HEK293 (cell line): ENCODE measurements at regions not wholly inside any gene's neighbourhood (a gene's known extent, or its start where the extent isn't known, plus 50 kb on each side); places are given as distances from the start of the nearest gene placed in this dataset.

Source experiments
- CTCF ChIP-seq: fragments of 450-650 bp; formaldehyde crosslinking; IDR thresholded peaks from 2 replicates; pipeline ENCODE4 v1.5.1; 2016; ENCODE audit warnings: missing biosample characterization, missing genetic modification characterization
- SCRT2 ChIP-seq: fragments of 450-650 bp; formaldehyde crosslinking; IDR thresholded peaks from 2 replicates; pipeline ENCODE4 v1.5.1; 2016; ENCODE audit warnings: missing biosample characterization, missing genetic modification characterization
- YY1 ChIP-seq: fragments of 450-650 bp; formaldehyde crosslinking; IDR thresholded peaks from 2 replicates; pipeline ENCODE4 v1.5.1; 2018; ENCODE audit warnings: missing biosample characterization, missing genetic modification characterization
- ZNF112 ChIP-seq: fragments of 450-650 bp; formaldehyde crosslinking; IDR thresholded peaks from 2 replicates; pipeline ENCODE4 v1.5.0; 2017; ENCODE audit warnings: missing biosample characterization, missing genetic modification characterization
- ZNF138 ChIP-seq: fragments of 450-650 bp; formaldehyde crosslinking; IDR thresholded peaks from 2 replicates; pipeline ENCODE4 v1.5.1; 2016; ENCODE audit warnings: missing biosample characterization, missing genetic modification characterization, borderline replicate concordance
- ZNF660 ChIP-seq: fragments of 450-650 bp; IDR thresholded peaks from 2 replicates; pipeline ENCODE4 v1.5.1; 2018; ENCODE audit warnings: missing biosample characterization, mild to moderate bottlenecking, missing genetic modification characterization
- ZNF664 ChIP-seq: fragments of 450-650 bp; formaldehyde crosslinking; IDR thresholded peaks from 2 replicates; pipeline ENCODE4 v1.5.1; 2016; ENCODE audit warnings: missing biosample characterization, missing genetic modification characterization
- TF ChIP-seq, protein P1 (sequence below): fragments of 450-650 bp; formaldehyde crosslinking; IDR thresholded peaks from 2 replicates; pipeline ENCODE4 v1.5.1; 2017; ENCODE audit warnings: missing biosample characterization, missing genetic modification characterization
- TF ChIP-seq, protein P2 (sequence below): fragments of 450-650 bp; formaldehyde crosslinking; IDR thresholded peaks from 2 replicates; pipeline ENCODE4 v1.5.1; 2016; ENCODE audit warnings: missing biosample characterization, missing genetic modification characterization, low read depth

DNA sequence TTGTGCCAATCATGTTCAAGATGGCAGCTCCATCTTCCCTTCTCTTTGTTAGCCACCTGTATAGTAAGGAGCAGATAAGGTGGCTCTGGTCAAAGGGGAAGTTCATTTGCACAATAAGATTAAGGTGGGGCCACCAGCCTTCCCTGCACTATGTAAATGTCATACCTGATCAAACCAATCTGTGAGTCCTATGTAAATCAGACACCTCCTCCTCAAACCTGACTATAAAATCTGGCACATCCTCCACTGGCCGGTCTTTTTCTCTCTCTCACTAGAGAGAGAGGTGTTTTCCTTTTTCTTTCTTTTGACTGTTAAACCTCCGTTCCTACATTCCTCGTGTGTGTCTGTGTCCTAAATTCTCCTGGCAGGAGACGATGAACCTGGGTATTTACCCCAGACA, 572.5 kb upstream of the AADAT start:
- TF ChIP-seq, protein P1, sequence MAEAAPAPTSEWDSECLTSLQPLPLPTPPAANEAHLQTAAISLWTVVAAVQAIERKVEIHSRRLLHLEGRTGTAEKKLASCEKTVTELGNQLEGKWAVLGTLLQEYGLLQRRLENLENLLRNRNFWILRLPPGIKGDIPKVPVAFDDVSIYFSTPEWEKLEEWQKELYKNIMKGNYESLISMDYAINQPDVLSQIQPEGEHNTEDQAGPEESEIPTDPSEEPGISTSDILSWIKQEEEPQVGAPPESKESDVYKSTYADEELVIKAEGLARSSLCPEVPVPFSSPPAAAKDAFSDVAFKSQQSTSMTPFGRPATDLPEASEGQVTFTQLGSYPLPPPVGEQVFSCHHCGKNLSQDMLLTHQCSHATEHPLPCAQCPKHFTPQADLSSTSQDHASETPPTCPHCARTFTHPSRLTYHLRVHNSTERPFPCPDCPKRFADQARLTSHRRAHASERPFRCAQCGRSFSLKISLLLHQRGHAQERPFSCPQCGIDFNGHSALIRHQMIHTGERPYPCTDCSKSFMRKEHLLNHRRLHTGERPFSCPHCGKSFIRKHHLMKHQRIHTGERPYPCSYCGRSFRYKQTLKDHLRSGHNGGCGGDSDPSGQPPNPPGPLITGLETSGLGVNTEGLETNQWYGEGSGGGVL (tag by site-specific recombination) = no peak
- TF ChIP-seq CTCF (tag by site-specific recombination) (no peak), YY1 (tag by site-specific recombination) (no peak), ZNF664 (tag by site-specific recombination) (no peak), ZNF112 (tag by site-specific recombination) (no peak), SCRT2 (no peak), ZNF660 (tag by site-specific recombination) (no peak), ZNF138 (no peak)
- TF ChIP-seq, protein P2, sequence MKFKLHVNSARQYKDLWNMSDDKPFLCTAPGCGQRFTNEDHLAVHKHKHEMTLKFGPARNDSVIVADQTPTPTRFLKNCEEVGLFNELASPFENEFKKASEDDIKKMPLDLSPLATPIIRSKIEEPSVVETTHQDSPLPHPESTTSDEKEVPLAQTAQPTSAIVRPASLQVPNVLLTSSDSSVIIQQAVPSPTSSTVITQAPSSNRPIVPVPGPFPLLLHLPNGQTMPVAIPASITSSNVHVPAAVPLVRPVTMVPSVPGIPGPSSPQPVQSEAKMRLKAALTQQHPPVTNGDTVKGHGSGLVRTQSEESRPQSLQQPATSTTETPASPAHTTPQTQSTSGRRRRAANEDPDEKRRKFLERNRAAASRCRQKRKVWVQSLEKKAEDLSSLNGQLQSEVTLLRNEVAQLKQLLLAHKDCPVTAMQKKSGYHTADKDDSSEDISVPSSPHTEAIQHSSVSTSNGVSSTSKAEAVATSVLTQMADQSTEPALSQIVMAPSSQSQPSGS (tag by site-specific recombination) = no peak
